GM19351 (cell line): ENCODE measurements at regions not wholly inside any gene's neighbourhood (a gene's known extent, or its start where the extent isn't known, plus 50 kb on each side); places are given as distances from the start of the nearest gene placed in this dataset.
"Not testable (repeated sequence)": the region's sequence is repeated elsewhere in the genome, so short reads cannot be mapped to it uniquely, and the experiment has no call there.

ENCODE experiments used
- ATAC-seq: cut with Tn5 transposase; IDR thresholded peaks from one replicate; pipeline ENCODE4 v1.9.1; 2021; ENCODE audit warnings: mild to moderate bottlenecking, moderate library complexity; ENCODE audit not compliant: unreplicated experiment

GRCh38 chr7:153402721-153403541 lies 643.4 kb downstream of the ACTR3B start:
- ATAC-seq: no peak

- no peak for ATAC-seq
These were observed 644.6 kb downstream of the ACTR3B start for GRCh38 chr7:153404124-153404523.

- no peak for ATAC-seq
These were observed 645.3 kb downstream of the ACTR3B start for GRCh38 chr7:153404781-153405279.

- ATAC-seq: no peak
These were observed 646.3 kb upstream of the DPP6 start for GRCh38 chr7:153405704-153406485.

GRCh38 chr7:153406486-153406872 lies 645.7 kb upstream of the DPP6 start:
- ATAC-seq: no peak

GRCh38 chr7:153407291-153408046 lies 644.7 kb upstream of the DPP6 start:
- ATAC-seq: no peak

- ATAC-seq: no peak
These were observed 643.5 kb upstream of the DPP6 start for GRCh38 chr7:153408360-153409335.

- ATAC-seq: not testable (repeated sequence)
These were observed 642.4 kb upstream of the DPP6 start for GRCh38 chr7:153409567-153410342.

- ATAC-seq: not testable (repeated sequence)
These were observed 641.1 kb upstream of the DPP6 start for GRCh38 chr7:153410997-153411642.

GRCh38 chr7:153412114-153412823 lies 639.9 kb upstream of the DPP6 start:
- not testable (repeated sequence) for ATAC-seq

- not testable (repeated sequence) for ATAC-seq
These were observed 639.4 kb upstream of the DPP6 start for GRCh38 chr7:153412824-153413198.

- no peak for ATAC-seq
These were observed 639.0 kb upstream of the DPP6 start for GRCh38 chr7:153413199-153413539.

GRCh38 chr7:153413540-153414287 lies 638.5 kb upstream of the DPP6 start:
- ATAC-seq: no peak

GRCh38 chr7:153414288-153414629 lies 637.9 kb upstream of the DPP6 start:
- ATAC-seq: no peak

GRCh38 chr7:153415632-153416031 lies 636.6 kb upstream of the DPP6 start:
- ATAC-seq: no peak

GRCh38 chr7:153422291-153423209 lies 629.6 kb upstream of the DPP6 start:
- no peak for ATAC-seq

GRCh38 chr7:153423210-153423590 lies 629.0 kb upstream of the DPP6 start:
- ATAC-seq: no peak
